HepG2 (cell line): ENCODE measurements at regions not wholly inside any gene's neighbourhood (a gene's known extent, or its start where the extent isn't known, plus 50 kb on each side); places are given as distances from the start of the nearest gene placed in this dataset.
"Not testable (repeated sequence)": the region's sequence is repeated elsewhere in the genome, so short reads cannot be mapped to it uniquely, and the experiment has no call there.

Experiments
- ATAC-seq: fragments of 200-7000 bp; cut with Tn5 transposase; 3 replicates; pipeline ENCODE4 v1.9.1; 2020; ENCODE audit warnings: mild to moderate bottlenecking, moderate library complexity
- BruUV-seq: library from RNA; stranded (reverse); fragments of 400-500 nt; replicated peaks from 2 replicates; lab custom pipeline; 2021; lab: Mats Ljungman, UMichigan
- CTCF ChIA-PET: fragments of 300-600 bp; formaldehyde crosslinking; extraction: SDS; loops from one replicate; lab custom pipeline; 2021; ENCODE audit warnings: low total read pairs, inconsistent platforms, low intra/inter-chr PET ratio; lab: Yijun Ruan, JAX
- POLR2A ChIA-PET: fragments of 350-600 bp; sonication (Branson Sonifier 250); formaldehyde crosslinking; loops from one replicate; lab custom pipeline; 2020; ENCODE audit warnings: antibody characterized with exemption, inconsistent platforms; lab: Yijun Ruan, JAX
- DNase-seq: peaks from one replicate; pipeline ENCODE4 v3.0.0-alpha.2; 2015; ENCODE audit warnings: low spot score
- FAIRE-seq: peaks from 3 replicates; lab custom pipeline; 2011; peaks lifted over from hg19 to GRCh38; lab: Jason Lieb, UNC
- H2AFZ ChIP-seq: one replicate; pipeline ENCODE4 v1.6.1; 2011; ENCODE audit warnings: low read length, inconsistent platforms
- H3K27ac ChIP-seq: fragments of 300-600 bp; 3 replicates; pipeline ENCODE4 v1.8.0; 2011; ENCODE audit warnings: mixed run types, mild to moderate bottlenecking, mixed read lengths, low read length, inconsistent platforms; ENCODE audit not compliant: insufficient read depth; ENCODE audit errors: extremely low read length
- H3K27me3 ChIP-seq, 2 experiments: fragments of 200-600 bp in 1 of 2; 2 replicates in 1 of 2; 3 replicates in 1 of 2; pipeline versions ENCODE4 v1.6.0 to v1.8.0; 2011; ENCODE audit warnings: low read length in 2 of 2, mild to moderate bottlenecking in 2 of 2, moderate library complexity in 2 of 2, inconsistent platforms in 1 of 2; ENCODE audit not compliant: insufficient read depth in 2 of 2, control insufficient read depth in 1 of 2
- H3K36me3 ChIP-seq, 2 experiments: fragments of 200-600 bp in 1 of 2; replicated peaks in 1 of 2; 2 replicates in 1 of 2; 3 replicates in 1 of 2; pipeline versions ENCODE4 v1.5.1 to v1.8.0; 2011; ENCODE audit warnings: low read length in 2 of 2, inconsistent platforms in 1 of 2; ENCODE audit not compliant: insufficient read depth in 2 of 2, control insufficient read depth in 1 of 2
- H3K4me1 ChIP-seq: 2 replicates; pipeline ENCODE4 v1.5.1; 2012; ENCODE audit warnings: low read length, inconsistent platforms; ENCODE audit not compliant: insufficient read depth
- H3K4me2 ChIP-seq: 2 replicates; pipeline ENCODE4 v1.6.0; 2011; ENCODE audit warnings: low read depth, low read length, inconsistent platforms
- H3K4me3 ChIP-seq, 3 experiments: fragments of 200-600 bp in 1 of 3; sonication (generic), shearing (Covaris generic) in 1 of 3; replicated peaks in 1 of 3; 2 replicates each; pipeline ENCODE4 v1.5.1; 2011 to 2016; ENCODE audit warnings: low read length in 3 of 3, inconsistent platforms in 2 of 3, low read depth in 2 of 3, mild to moderate bottlenecking in 2 of 3, control low read depth in 1 of 3, mixed read lengths in 1 of 3; ENCODE audit not compliant: insufficient read depth in 1 of 3
- H3K79me2 ChIP-seq: one replicate; pipeline ENCODE4 v1.6.1; 2011; ENCODE audit warnings: low read length, inconsistent platforms; ENCODE audit not compliant: insufficient read depth
- H3K9ac ChIP-seq: 2 replicates; pipeline ENCODE4 v1.6.0; 2011; ENCODE audit warnings: mild to moderate bottlenecking, low read depth, low read length, inconsistent platforms; ENCODE audit not compliant: insufficient read depth
- H3K9me3 ChIP-seq: 2 replicates; pipeline ENCODE4 v1.5.1; 2012; ENCODE audit warnings: mild to moderate bottlenecking, low read length
- H4K20me1 ChIP-seq: 2 replicates; pipeline ENCODE4 v1.6.0; 2011; ENCODE audit warnings: inconsistent platforms, mild to moderate bottlenecking, low read length, moderate library complexity; ENCODE audit not compliant: insufficient read depth
- GTF3A ChIP-seq: sonication (generic); formaldehyde crosslinking; conservative IDR thresholded peaks from 2 replicates; pipeline ENCODE4 v1.4.0; 2020; ENCODE audit warnings: mild to moderate bottlenecking, missing genetic modification reagents
- PITX1 ChIP-seq: sonication (generic); formaldehyde crosslinking; IDR thresholded peaks from 2 replicates; pipeline ENCODE4 v1.5.1; 2020; ENCODE audit warnings: mild to moderate bottlenecking, missing genetic modification reagents
- TARDBP ChIP-seq: sonication (generic); formaldehyde crosslinking; IDR thresholded peaks from 2 replicates; pipeline ENCODE4 v1.8.0; 2022; ENCODE audit warnings: mild to moderate bottlenecking, missing genetic modification reagents
- ZFYVE20 ChIP-seq: sonication (generic); formaldehyde crosslinking; IDR thresholded peaks from 2 replicates; pipeline ENCODE4 v1.8.0; 2023; ENCODE audit warnings: low read depth, mild to moderate bottlenecking, moderate library complexity, missing genetic modification reagents, borderline replicate concordance
- ZNF17 ChIP-seq: sonication (generic); formaldehyde crosslinking; IDR thresholded peaks from 2 replicates; pipeline ENCODE4 v1.5.0; 2020; ENCODE audit warnings: mild to moderate bottlenecking, missing genetic modification reagents
- ZNF335 ChIP-seq: sonication (generic); formaldehyde crosslinking; IDR thresholded peaks from 2 replicates; pipeline ENCODE4 v1.4.0; 2020; ENCODE audit warnings: missing genetic modification reagents
- ZNF607 ChIP-seq: sonication (generic); formaldehyde crosslinking; IDR thresholded peaks from 2 replicates; pipeline ENCODE4 v1.5.1; 2020; ENCODE audit warnings: missing genetic modification reagents, mild to moderate bottlenecking, borderline replicate concordance
- WGBS: methylation state at CpG from one replicate; pipeline ENCODE4 v1.1.6; 2017; ENCODE audit warnings: low lambda C conversion rate; 5-methylcytosine and 5-hydroxymethylcytosine counted together
- in situ Hi-C: cut with HindIII; loops from 2 replicates; pipeline ENCODE4 v1.10.0; 2017; ENCODE audit warnings: low pct_unique_long_range_greater_than_20kb; ENCODE audit not compliant: extremely low pct_ligation_motif_present
- intact Hi-C: fragments of 100-400 bp; cut with micrococcal nuclease; formaldehyde crosslinking; loops from one replicate; pipeline ENCODE4 v1.10.0; 2022; ENCODE audit not compliant: unreplicated experiment
- TF ChIP-seq, protein P1 (sequence below): sonication (generic); formaldehyde crosslinking; IDR thresholded peaks from 2 replicates; pipeline ENCODE4 v1.4.0; 2020; ENCODE audit warnings: missing genetic modification reagents

DNA sequence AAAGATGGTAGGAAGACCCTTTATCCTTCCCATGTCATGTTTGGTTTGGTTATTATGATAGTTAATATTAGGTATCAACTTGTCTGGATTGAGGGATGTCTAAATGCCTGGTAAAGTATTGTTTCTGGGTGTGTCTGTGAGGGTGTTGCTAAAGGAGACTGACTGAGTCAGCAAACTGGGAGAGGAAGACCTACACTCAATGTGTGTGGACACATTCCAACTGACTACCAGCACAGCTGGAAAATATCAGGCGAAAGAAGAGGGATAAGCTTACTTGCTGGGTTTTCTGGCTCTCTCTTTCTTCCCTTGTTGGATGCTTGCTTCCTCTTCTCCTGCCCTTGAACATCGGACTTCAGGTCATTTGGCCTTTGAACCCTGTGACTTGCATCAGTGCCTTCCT is 1227.6 kb upstream of the EPHA6 start:
- POLR2A ChIA-PET = no interaction called here
- no peak overlapping the region for H3K27ac ChIP-seq
- no peak overlapping the region for H3K9ac ChIP-seq
- no peak overlapping the region for H2AFZ ChIP-seq
- no peak for TF ChIP-seq ZNF17 (CRISPR knock-in tag)
- CTCF ChIA-PET = no interaction called here
- no peaks in the 10 kb centered on the region for H3K36me3 ChIP-seq
- BruUV-seq = no TSS peak
- no peak for ATAC-seq
- WGBS = 21% methylated on average over 2 of the region's 2 CpGs
- no peak for DNase-seq
- FAIRE-seq = no peak
- H4K20me1 ChIP-seq = no peaks in the 10 kb centered on the region
- no peaks in the 10 kb centered on the region for H3K27me3 ChIP-seq
- in situ Hi-C loops (no loop called here), intact Hi-C loops (no loop called here)
- no peak overlapping the region for H3K4me3 ChIP-seq
- H3K9me3 ChIP-seq = no peaks in the 10 kb centered on the region
- no peak overlapping the region for H3K4me2 ChIP-seq
- no peaks in the 10 kb centered on the region for H3K79me2 ChIP-seq
- no peaks in the 10 kb centered on the region for H3K4me1 ChIP-seq

DNA sequence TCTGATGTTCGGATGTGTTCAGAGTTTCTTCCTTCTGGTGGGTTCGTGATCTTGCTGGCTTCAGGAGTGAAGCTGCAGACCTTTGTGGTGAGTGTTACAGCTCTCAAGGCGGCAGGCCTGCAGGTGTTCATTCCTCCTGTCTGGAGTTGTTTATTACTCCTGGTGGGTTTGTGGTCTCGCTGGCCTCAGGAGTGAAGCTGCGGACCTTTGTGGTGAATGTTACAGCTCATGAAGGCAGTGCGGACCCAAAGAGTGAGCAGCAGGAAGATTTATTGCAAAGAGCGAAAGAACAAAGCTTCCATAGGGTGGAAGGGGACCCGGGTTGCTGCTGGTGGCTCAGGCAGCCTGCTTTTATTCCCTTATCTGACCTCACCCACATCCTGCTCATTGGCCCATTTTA is 1226.8 kb upstream of the EPHA6 start:
- H3K79me2 ChIP-seq, H3K9me3 ChIP-seq, H3K9ac ChIP-seq, H3K27me3 ChIP-seq, H4K20me1 ChIP-seq, ATAC-seq, CTCF ChIA-PET, H3K36me3 ChIP-seq, H3K4me1 ChIP-seq, POLR2A ChIA-PET, H2AFZ ChIP-seq, intact Hi-C loops, BruUV-seq, DNase-seq, H3K27ac ChIP-seq, H3K4me2 ChIP-seq, H3K4me3 ChIP-seq, FAIRE-seq, in situ Hi-C loops: not testable (repeated sequence)
- 37% methylated on average over 8 of the region's 8 CpGs for WGBS

DNA sequence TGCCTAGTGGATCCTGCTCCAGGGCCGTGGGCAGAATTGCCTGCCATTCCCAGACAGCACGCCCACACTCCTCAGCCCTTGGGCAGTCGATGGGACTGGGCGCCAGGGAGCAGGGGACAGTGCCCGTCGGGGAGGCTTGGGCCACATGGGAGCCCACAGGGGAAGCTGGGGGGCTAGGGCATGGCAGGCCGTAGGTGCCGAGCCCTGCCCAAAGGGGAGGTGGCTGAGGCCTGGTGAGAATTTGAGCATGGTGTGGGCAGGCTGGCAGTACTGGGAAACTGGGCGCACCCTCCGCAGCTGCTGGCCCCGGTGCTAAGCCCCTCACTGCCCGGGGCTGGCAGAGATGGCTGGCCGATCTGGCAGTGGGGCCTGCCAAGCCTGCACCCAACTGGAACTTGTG is 1225.9 kb upstream of the EPHA6 start:
- 21% methylated on average over 4 of the region's 13 CpGs for WGBS
- FAIRE-seq = no peak
- H3K27me3 ChIP-seq = no peaks in the 10 kb centered on the region
- ChIA-PET CTCF (no interaction called here), POLR2A (no interaction called here)
- ATAC-seq = no peak
- no TSS peak for BruUV-seq
- H3K9ac ChIP-seq = no peak overlapping the region
- in situ Hi-C loops = no loop called here
- H3K4me1 ChIP-seq = no peaks in the 10 kb centered on the region
- intact Hi-C loops = no loop called here
- no peak overlapping the region for H3K4me2 ChIP-seq
- no peak overlapping the region for H3K4me3 ChIP-seq
- DNase-seq = no peak
- no peaks in the 10 kb centered on the region for H3K79me2 ChIP-seq
- H2AFZ ChIP-seq = no peak overlapping the region
- H4K20me1 ChIP-seq = no peaks in the 10 kb centered on the region
- no peaks in the 10 kb centered on the region for H3K36me3 ChIP-seq
- H3K27ac ChIP-seq = no peak overlapping the region
- no peaks in the 10 kb centered on the region for H3K9me3 ChIP-seq
- TF ChIP-seq, protein P1, sequence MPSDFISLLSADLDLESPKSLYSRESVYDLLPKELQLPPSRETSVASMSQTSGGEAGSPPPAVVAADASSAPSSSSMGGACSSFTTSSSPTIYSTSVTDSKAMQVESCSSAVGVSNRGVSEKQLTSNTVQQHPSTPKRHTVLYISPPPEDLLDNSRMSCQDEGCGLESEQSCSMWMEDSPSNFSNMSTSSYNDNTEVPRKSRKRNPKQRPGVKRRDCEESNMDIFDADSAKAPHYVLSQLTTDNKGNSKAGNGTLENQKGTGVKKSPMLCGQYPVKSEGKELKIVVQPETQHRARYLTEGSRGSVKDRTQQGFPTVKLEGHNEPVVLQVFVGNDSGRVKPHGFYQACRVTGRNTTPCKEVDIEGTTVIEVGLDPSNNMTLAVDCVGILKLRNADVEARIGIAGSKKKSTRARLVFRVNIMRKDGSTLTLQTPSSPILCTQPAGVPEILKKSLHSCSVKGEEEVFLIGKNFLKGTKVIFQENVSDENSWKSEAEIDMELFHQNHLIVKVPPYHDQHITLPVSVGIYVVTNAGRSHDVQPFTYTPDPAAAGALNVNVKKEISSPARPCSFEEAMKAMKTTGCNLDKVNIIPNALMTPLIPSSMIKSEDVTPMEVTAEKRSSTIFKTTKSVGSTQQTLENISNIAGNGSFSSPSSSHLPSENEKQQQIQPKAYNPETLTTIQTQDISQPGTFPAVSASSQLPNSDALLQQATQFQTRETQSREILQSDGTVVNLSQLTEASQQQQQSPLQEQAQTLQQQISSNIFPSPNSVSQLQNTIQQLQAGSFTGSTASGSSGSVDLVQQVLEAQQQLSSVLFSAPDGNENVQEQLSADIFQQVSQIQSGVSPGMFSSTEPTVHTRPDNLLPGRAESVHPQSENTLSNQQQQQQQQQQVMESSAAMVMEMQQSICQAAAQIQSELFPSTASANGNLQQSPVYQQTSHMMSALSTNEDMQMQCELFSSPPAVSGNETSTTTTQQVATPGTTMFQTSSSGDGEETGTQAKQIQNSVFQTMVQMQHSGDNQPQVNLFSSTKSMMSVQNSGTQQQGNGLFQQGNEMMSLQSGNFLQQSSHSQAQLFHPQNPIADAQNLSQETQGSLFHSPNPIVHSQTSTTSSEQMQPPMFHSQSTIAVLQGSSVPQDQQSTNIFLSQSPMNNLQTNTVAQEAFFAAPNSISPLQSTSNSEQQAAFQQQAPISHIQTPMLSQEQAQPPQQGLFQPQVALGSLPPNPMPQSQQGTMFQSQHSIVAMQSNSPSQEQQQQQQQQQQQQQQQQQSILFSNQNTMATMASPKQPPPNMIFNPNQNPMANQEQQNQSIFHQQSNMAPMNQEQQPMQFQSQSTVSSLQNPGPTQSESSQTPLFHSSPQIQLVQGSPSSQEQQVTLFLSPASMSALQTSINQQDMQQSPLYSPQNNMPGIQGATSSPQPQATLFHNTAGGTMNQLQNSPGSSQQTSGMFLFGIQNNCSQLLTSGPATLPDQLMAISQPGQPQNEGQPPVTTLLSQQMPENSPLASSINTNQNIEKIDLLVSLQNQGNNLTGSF = no peak
- no peak for TF ChIP-seq GTF3A
- no peak for TF ChIP-seq TARDBP (CRISPR knock-in tag)
- no peak for TF ChIP-seq ZFYVE20 (CRISPR knock-in tag)
- TF ChIP-seq ZNF607 (CRISPR knock-in tag) = no peak
- no peak for TF ChIP-seq PITX1 (CRISPR knock-in tag)
- no peak for TF ChIP-seq ZNF335
